Smooth muscle cell (in vitro differentiated cells): ENCODE measurements at regions not wholly inside any gene's neighbourhood (a gene's known extent, or its start where the extent isn't known, plus 50 kb on each side); places are given as distances from the start of the nearest gene placed in this dataset.
A peak's percentile ranks its signal among the peaks of the same experiment; 100 is the strongest.

Experiments used
- DNase-seq: peaks from one replicate; lab custom pipeline; 2025; ENCODE audit not compliant: unreplicated experiment; lab: John Stamatoyannopoulos, UW
- H2AFZ ChIP-seq: fragments of 200-600 bp; sonication (generic); 2 replicates; pipeline ENCODE4 v1.6.0; 2016; ENCODE audit warnings: antibody characterized with exemption, low read depth, mild to moderate bottlenecking
- H3F3A ChIP-seq: fragments of 200-600 bp; sonication (generic); 2 replicates; pipeline ENCODE4 v1.6.0; 2017; ENCODE audit warnings: antibody characterized with exemption, low read depth
- H3K27ac ChIP-seq: fragments of 200-600 bp; sonication (generic); 2 replicates; pipeline ENCODE4 v1.5.1; 2016; ENCODE audit warnings: low read depth, mild to moderate bottlenecking
- H3K27me3 ChIP-seq: fragments of 200-600 bp; sonication (generic); 2 replicates; pipeline ENCODE4 v1.6.1; 2016; ENCODE audit warnings: low read depth, mild to moderate bottlenecking
- H3K36me3 ChIP-seq: fragments of 200-600 bp; sonication (generic); 2 replicates; pipeline ENCODE4 v1.5.1; 2016; ENCODE audit warnings: low read depth
- H3K4me1 ChIP-seq: fragments of 200-600 bp; sonication (generic); 2 replicates; pipeline ENCODE4 v1.5.1; 2016; ENCODE audit warnings: low read depth
- H3K4me2 ChIP-seq: fragments of 200-600 bp; sonication (generic); 2 replicates; pipeline ENCODE4 v1.6.0; 2016; ENCODE audit warnings: mild to moderate bottlenecking
- H3K4me3 ChIP-seq: fragments of 200-600 bp; sonication (generic); 2 replicates; pipeline ENCODE4 v1.5.1; 2016; ENCODE audit warnings: mild to moderate bottlenecking
- H3K79me2 ChIP-seq: fragments of 200-600 bp; sonication (generic); 2 replicates; pipeline ENCODE4 v1.6.0; 2016; ENCODE audit warnings: low read depth, mild to moderate bottlenecking
- H3K9ac ChIP-seq: fragments of 200-600 bp; sonication (generic); 2 replicates; pipeline ENCODE4 v1.6.0; 2016; ENCODE audit warnings: low read depth
- H3K9me3 ChIP-seq: fragments of 200-600 bp; sonication (generic); replicated peaks from 2 replicates; pipeline ENCODE4 v1.5.1; 2016; ENCODE audit warnings: low read depth
- H4K20me1 ChIP-seq: fragments of 200-600 bp; sonication (generic); 2 replicates; pipeline ENCODE4 v1.6.0; 2016; ENCODE audit warnings: low read depth
- WGBS: methylation state at CpG from one replicate; pipeline ENCODE4 v1.1.7; 2016; ENCODE audit warnings: low lambda C conversion rate; 5-methylcytosine and 5-hydroxymethylcytosine counted together
- TF ChIP-seq, protein P1 (sequence below): fragments of 200-600 bp; sonication (generic); IDR thresholded peaks from 2 replicates; pipeline ENCODE4 v1.5.1; 2017; ENCODE audit warnings: borderline replicate concordance, mild to moderate bottlenecking, antibody characterized with exemption; ENCODE audit not compliant: insufficient read depth, poor library complexity, severe bottlenecking

DNA sequence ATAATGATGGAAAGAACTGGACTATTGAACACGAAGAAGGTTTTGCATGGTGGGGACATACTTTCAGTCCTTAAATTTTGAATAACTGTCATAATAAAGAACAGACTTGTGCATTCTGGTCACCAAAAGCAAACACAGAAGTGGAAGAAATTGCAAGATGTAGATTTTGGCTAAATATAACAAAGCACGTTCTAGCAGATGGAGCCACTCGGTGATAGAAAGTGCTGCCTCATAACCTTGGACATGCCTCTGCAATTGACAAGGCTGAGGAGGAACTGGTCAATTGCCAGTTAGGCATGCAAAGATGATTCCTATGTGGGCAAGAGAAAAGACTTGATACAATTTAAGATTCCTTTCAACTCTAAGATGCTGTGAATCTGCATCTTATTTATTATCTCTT, 244.1 kb upstream of the ZC3H12C start:
- Histone ChIP-seq H4K20me1 (no peaks in the 10 kb centered on the region), H3K4me1 (peaks cover 5% of the 10 kb centered on the region), H3K27ac (no peak overlapping the region), H3K79me2 (no peaks in the 10 kb centered on the region), H3K9me3 (no peaks in the 10 kb centered on the region), H3F3A (no peaks in the 10 kb centered on the region), H3K4me2 (no peak overlapping the region), H3K9ac (no peak overlapping the region), H3K27me3 (no peaks in the 10 kb centered on the region), H3K4me3 (no peak overlapping the region), H3K36me3 (no peaks in the 10 kb centered on the region), H2AFZ (no peak overlapping the region)
- DNase-seq: no peak
- TF ChIP-seq, protein P1, sequence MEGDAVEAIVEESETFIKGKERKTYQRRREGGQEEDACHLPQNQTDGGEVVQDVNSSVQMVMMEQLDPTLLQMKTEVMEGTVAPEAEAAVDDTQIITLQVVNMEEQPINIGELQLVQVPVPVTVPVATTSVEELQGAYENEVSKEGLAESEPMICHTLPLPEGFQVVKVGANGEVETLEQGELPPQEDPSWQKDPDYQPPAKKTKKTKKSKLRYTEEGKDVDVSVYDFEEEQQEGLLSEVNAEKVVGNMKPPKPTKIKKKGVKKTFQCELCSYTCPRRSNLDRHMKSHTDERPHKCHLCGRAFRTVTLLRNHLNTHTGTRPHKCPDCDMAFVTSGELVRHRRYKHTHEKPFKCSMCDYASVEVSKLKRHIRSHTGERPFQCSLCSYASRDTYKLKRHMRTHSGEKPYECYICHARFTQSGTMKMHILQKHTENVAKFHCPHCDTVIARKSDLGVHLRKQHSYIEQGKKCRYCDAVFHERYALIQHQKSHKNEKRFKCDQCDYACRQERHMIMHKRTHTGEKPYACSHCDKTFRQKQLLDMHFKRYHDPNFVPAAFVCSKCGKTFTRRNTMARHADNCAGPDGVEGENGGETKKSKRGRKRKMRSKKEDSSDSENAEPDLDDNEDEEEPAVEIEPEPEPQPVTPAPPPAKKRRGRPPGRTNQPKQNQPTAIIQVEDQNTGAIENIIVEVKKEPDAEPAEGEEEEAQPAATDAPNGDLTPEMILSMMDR: no peak
- WGBS: 97% methylated on average over 3 of the region's 3 CpGs

- H3K4me2 ChIP-seq: no peak overlapping the region
Measured at GRCh38 chr11:109849946-109850345, 243.2 kb upstream of the ZC3H12C start.

DNA sequence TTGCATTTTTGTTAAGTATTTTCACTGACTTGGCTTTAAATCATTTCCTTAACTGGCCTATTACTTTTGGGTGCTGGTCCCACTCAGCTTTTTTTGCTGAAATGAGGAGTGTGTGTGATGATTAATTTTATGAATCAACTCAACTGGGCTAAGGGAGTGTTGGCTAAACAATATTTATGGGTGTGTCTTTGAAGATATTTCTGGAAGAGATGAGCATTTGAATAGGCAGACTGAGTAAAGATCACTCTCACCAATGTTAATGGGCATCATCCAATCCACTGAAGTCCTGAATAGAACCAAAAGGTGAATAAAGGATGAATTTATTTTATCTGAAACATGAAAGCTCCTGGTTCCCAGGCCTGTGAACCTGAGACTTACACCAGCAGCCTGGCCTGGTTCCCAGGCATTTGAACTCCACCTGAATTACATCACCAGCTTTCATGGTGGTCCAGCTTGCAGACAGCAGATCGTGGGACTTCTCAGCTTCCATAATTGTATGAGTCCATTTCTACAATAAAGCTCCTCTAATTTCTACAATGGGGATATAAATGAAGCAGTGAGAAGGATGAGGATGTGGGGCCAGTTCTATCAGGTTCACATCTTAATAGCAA, 241.3 kb upstream of the ZC3H12C start:
- no peak for DNase-seq
- peaks cover 5% of the 10 kb centered on the region for H3K4me1 ChIP-seq
- no peaks in the 10 kb centered on the region for H3K79me2 ChIP-seq
- no peaks in the 10 kb centered on the region for H4K20me1 ChIP-seq
- H3K9me3 ChIP-seq: no peaks in the 10 kb centered on the region
- no peaks in the 10 kb centered on the region for H3F3A ChIP-seq
- H3K4me3 ChIP-seq: no peak overlapping the region
- H3K36me3 ChIP-seq: no peaks in the 10 kb centered on the region
- H2AFZ ChIP-seq: peak overlapping the region; percentile 15
- no peak overlapping the region for H3K9ac ChIP-seq
- peak overlapping the region; percentile 52 for H3K4me2 ChIP-seq
- no peak overlapping the region for H3K27ac ChIP-seq
- WGBS: 77% methylated on average over 1 of the region's 1 CpG
- no peaks in the 10 kb centered on the region for H3K27me3 ChIP-seq
- TF ChIP-seq, protein P1: no peak

More at GRCh38 chr11:109849946-109850345, 243.2 kb upstream of the ZC3H12C start:
- Histone ChIP-seq H3K36me3 (no peaks in the 10 kb centered on the region), H3K27ac (no peak overlapping the region), H3K4me3 (no peak overlapping the region), H3K79me2 (no peaks in the 10 kb centered on the region), H2AFZ (no peak overlapping the region), H3K9ac (no peak overlapping the region), H3K9me3 (no peaks in the 10 kb centered on the region), H4K20me1 (no peaks in the 10 kb centered on the region), H3F3A (no peaks in the 10 kb centered on the region), H3K27me3 (no peaks in the 10 kb centered on the region), H3K4me1 (peaks cover 5% of the 10 kb centered on the region)
- WGBS: 84% methylated on average over 5 of the region's 5 CpGs
- DNase-seq: no peak
- TF ChIP-seq, protein P1: no peak

- H3K9me3 ChIP-seq: no peaks in the 10 kb centered on the region
- TF ChIP-seq, protein P1: peak; percentile 66
- no peaks in the 10 kb centered on the region for H3K79me2 ChIP-seq
Measured at GRCh38 chr11:109853156-109853776, 239.9 kb upstream of the ZC3H12C start.

More at GRCh38 chr11:109853156-109853776, 239.9 kb upstream of the ZC3H12C start:
- no peaks in the 10 kb centered on the region for H3F3A ChIP-seq
- 60% methylated on average over 5 of the region's 5 CpGs for WGBS
- peaks cover 5% of the 10 kb centered on the region for H3K4me1 ChIP-seq
- H3K27me3 ChIP-seq: no peaks in the 10 kb centered on the region
- no peaks in the 10 kb centered on the region for H3K36me3 ChIP-seq
- peak overlapping the region; percentile 8 for H2AFZ ChIP-seq
- no peak overlapping the region for H3K9ac ChIP-seq
- peak overlapping the region; percentile 52 for H3K4me2 ChIP-seq
- DNase-seq: no peak
- H3K4me3 ChIP-seq: no peak overlapping the region
- H3K27ac ChIP-seq: peak overlapping the region; percentile 37
- H4K20me1 ChIP-seq: no peaks in the 10 kb centered on the region
